Right ventricle myocardium inferior (tissue), 1 donor: ENCODE measurements at regions not wholly inside any gene's neighbourhood (a gene's known extent, or its start where the extent isn't known, plus 50 kb on each side); places are given as distances from the start of the nearest gene placed in this dataset.

Experiments used
- ATAC-seq: fragments of 200-7000 bp; cut with Tn5 transposase; one replicate; pipeline ENCODE4 v1.9.1; 2020; ENCODE audit warnings: mild to moderate bottlenecking, moderate library complexity
- DNase-seq: peaks from one replicate; pipeline ENCODE4 v3.0.0; 2021; ENCODE audit errors: missing footprints
- intact Hi-C: fragments of 100-400 bp; cut with DNase I; formaldehyde crosslinking; loops from one replicate; pipeline ENCODE4 v1.11.0; 2022
- donor health status: DM: no; HTN: yes; CAD: no; lungs with severe emphysema.

GRCh38 chr15:25051399-25052154, 96.8 kb downstream of the SNRPN start:
- no peak for ATAC-seq
- no peak for DNase-seq
- intact Hi-C loops = no loop called here

- intact Hi-C loops = no loop called here
- no peak for ATAC-seq
- DNase-seq = no peak
Observed at GRCh38 chr15:25052191-25052999, 97.6 kb downstream of the SNRPN start.

GRCh38 chr15:25053000-25053815, 98.4 kb downstream of the SNRPN start:
- intact Hi-C loops = no loop called here
- ATAC-seq = no peak
- no peak for DNase-seq

- no peak for DNase-seq
- intact Hi-C loops = no loop called here
- ATAC-seq = no peak
Observed at GRCh38 chr15:25054329-25054728, 99.5 kb downstream of the SNRPN start.

- intact Hi-C loops = no loop called here
- DNase-seq (no peak), ATAC-seq (no peak)
Observed at GRCh38 chr15:25054943-25055342, 100.2 kb downstream of the SNRPN start.

- no peak for DNase-seq
- intact Hi-C loops = no loop called here
Observed at GRCh38 chr15:25055356-25056068, 100.7 kb downstream of the SNRPN start.

GRCh38 chr15:25056484-25057425, 102.0 kb downstream of the SNRPN start:
- ATAC-seq = no peak
- no peak for DNase-seq
- intact Hi-C loops = no loop called here

More at GRCh38 chr15:25055356-25056068, 100.7 kb downstream of the SNRPN start:
- ATAC-seq = no peak

- intact Hi-C loops = no loop called here
- DNase-seq (no peak), ATAC-seq (no peak)
Observed at GRCh38 chr15:25057574-25057973, 102.8 kb downstream of the SNRPN start.

GRCh38 chr15:25058080-25058785, 103.4 kb downstream of the SNRPN start:
- intact Hi-C loops = no loop called here
- ATAC-seq = no peak
- no peak for DNase-seq

- ATAC-seq (no peak), DNase-seq (no peak)
Observed at GRCh38 chr15:25059698-25060471, 105.1 kb downstream of the SNRPN start.

GRCh38 chr15:25060472-25060803, 105.7 kb downstream of the SNRPN start:
- intact Hi-C loops = no loop called here
- DNase-seq (no peak), ATAC-seq (no peak)

More at GRCh38 chr15:25059698-25060471, 105.1 kb downstream of the SNRPN start:
- intact Hi-C loops = no loop called here

- ATAC-seq (no peak), DNase-seq (no peak)
- intact Hi-C loops = no loop called here
Observed at GRCh38 chr15:25060996-25061620, 106.3 kb downstream of the SNRPN start.

GRCh38 chr15:25061808-25062550, 107.2 kb downstream of the SNRPN start:
- intact Hi-C loops = no loop called here
- DNase-seq = no peak
- no peak for ATAC-seq

- intact Hi-C loops = no loop called here
- ATAC-seq = no peak
- DNase-seq = no peak
Observed at GRCh38 chr15:25062551-25063430, 108.0 kb downstream of the SNRPN start.

- intact Hi-C loops = no loop called here
- DNase-seq = no peak
- no peak for ATAC-seq
Observed at GRCh38 chr15:25065286-25065685, 110.5 kb downstream of the SNRPN start.
